ENCODE measurements at regions not wholly inside any gene's neighbourhood (a gene's known extent, or its start where the extent isn't known, plus 50 kb on each side); places are given as distances from the start of the nearest gene placed in this dataset.
"Not testable (repeated sequence)": the region's sequence is repeated elsewhere in the genome, so short reads cannot be mapped to it uniquely, and the experiment has no call there.

- in situ Hi-C loops (cut with HindIII; ENCODE audit: low sequenced_read_pairs); DNase-seq (ENCODE audit: low spot score): not testable (repeated sequence)
Observed at GRCh38 chr1:149267287-149267686, 163.9 kb upstream of the NBPF9 start.

- in situ Hi-C loops (cut with HindIII; ENCODE audit: low sequenced_read_pairs), result not testable (repeated sequence)
Observed at GRCh38 chr1:149269001-149269702, 165.8 kb upstream of the NBPF9 start.

GRCh38 chr1:149269833-149270232 lies 166.5 kb upstream of the NBPF9 start:
- in situ Hi-C loops (cut with HindIII; ENCODE audit: low sequenced_read_pairs); DNase-seq (ENCODE audit: low spot score): not testable (repeated sequence)

More at GRCh38 chr1:149269001-149269702, 165.8 kb upstream of the NBPF9 start:
- DNase-seq (ENCODE audit: low spot score), result not testable (repeated sequence)

GRCh38 chr1:149274493-149274892 lies 171.1 kb upstream of the NBPF9 start:
- in situ Hi-C loops (cut with HindIII; ENCODE audit: low sequenced_read_pairs); DNase-seq (ENCODE audit: low spot score): not testable (repeated sequence)

GRCh38 chr1:149275802-149276201 lies 172.5 kb upstream of the NBPF9 start:
- DNase-seq (ENCODE audit: low spot score); in situ Hi-C loops (cut with HindIII; ENCODE audit: low sequenced_read_pairs): not testable (repeated sequence)

GRCh38 chr1:149276496-149276895 lies 173.1 kb upstream of the NBPF9 start:
- in situ Hi-C loops (cut with HindIII; ENCODE audit: low sequenced_read_pairs); DNase-seq (ENCODE audit: low spot score): not testable (repeated sequence)

- in situ Hi-C loops (cut with HindIII; ENCODE audit: low sequenced_read_pairs); DNase-seq (ENCODE audit: low spot score): not testable (repeated sequence)
Observed at GRCh38 chr1:149278156-149278555, 174.8 kb upstream of the NBPF9 start.

GRCh38 chr1:149279015-149279414 lies 175.7 kb upstream of the NBPF9 start:
- DNase-seq (ENCODE audit: low spot score); in situ Hi-C loops (cut with HindIII; ENCODE audit: low sequenced_read_pairs): not testable (repeated sequence)

GRCh38 chr1:149279512-149279911 lies 176.2 kb upstream of the NBPF9 start:
- in situ Hi-C loops (cut with HindIII; ENCODE audit: low sequenced_read_pairs); DNase-seq (ENCODE audit: low spot score): not testable (repeated sequence)

GRCh38 chr1:149284773-149285172 lies 181.4 kb upstream of the NBPF9 start:
- DNase-seq (ENCODE audit: low spot score); in situ Hi-C loops (cut with HindIII; ENCODE audit: low sequenced_read_pairs): not testable (repeated sequence)

- DNase-seq (ENCODE audit: low spot score); in situ Hi-C loops (cut with HindIII; ENCODE audit: low sequenced_read_pairs): not testable (repeated sequence)
Observed at GRCh38 chr1:149285205-149285604, 181.9 kb upstream of the NBPF9 start.

- DNase-seq (ENCODE audit: low spot score), result not testable (repeated sequence)
Observed at GRCh38 chr1:149285638-149286037, 182.3 kb upstream of the NBPF9 start.

GRCh38 chr1:149288580-149288979 lies 185.2 kb upstream of the NBPF9 start:
- DNase-seq (ENCODE audit: low spot score); in situ Hi-C loops (cut with HindIII; ENCODE audit: low sequenced_read_pairs): not testable (repeated sequence)

More at GRCh38 chr1:149285638-149286037, 182.3 kb upstream of the NBPF9 start:
- in situ Hi-C loops (cut with HindIII; ENCODE audit: low sequenced_read_pairs), result not testable (repeated sequence)

GRCh38 chr1:149300478-149301218 lies 174.2 kb upstream of the NBPF19 start:
- in situ Hi-C loops (cut with HindIII; ENCODE audit: low sequenced_read_pairs); DNase-seq (ENCODE audit: low spot score): not testable (repeated sequence)

- in situ Hi-C loops (cut with HindIII; ENCODE audit: low sequenced_read_pairs); DNase-seq (ENCODE audit: low spot score): not testable (repeated sequence)
Observed at GRCh38 chr1:149301282-149301681, 173.6 kb upstream of the NBPF19 start.

GRCh38 chr1:149304796-149305195 lies 170.0 kb upstream of the NBPF19 start:
- DNase-seq (ENCODE audit: low spot score); in situ Hi-C loops (cut with HindIII; ENCODE audit: low sequenced_read_pairs): not testable (repeated sequence)

- DNase-seq (ENCODE audit: low spot score), result not testable (repeated sequence)
Observed at GRCh38 chr1:149307640-149308039, 167.2 kb upstream of the NBPF19 start.

GRCh38 chr1:149314921-149315320 lies 159.9 kb upstream of the NBPF19 start:
- DNase-seq (ENCODE audit: low spot score); in situ Hi-C loops (cut with HindIII; ENCODE audit: low sequenced_read_pairs): not testable (repeated sequence)

More at GRCh38 chr1:149307640-149308039, 167.2 kb upstream of the NBPF19 start:
- in situ Hi-C loops (cut with HindIII; ENCODE audit: low sequenced_read_pairs), result not testable (repeated sequence)

- DNase-seq (ENCODE audit: low spot score); in situ Hi-C loops (cut with HindIII; ENCODE audit: low sequenced_read_pairs): not testable (repeated sequence)
Observed at GRCh38 chr1:149320971-149321731, 153.7 kb upstream of the NBPF19 start.

Data from G401 (cell line).